BLaER1 treated with 17β-estradiol and CSF1 and Interleukin-3, amounts not matched to agents 10 nM and 100 nM (cell line): ENCODE measurements at regions not wholly inside any gene's neighbourhood (a gene's known extent, or its start where the extent isn't known, plus 50 kb on each side); places are given as distances from the start of the nearest gene placed in this dataset.

Source experiments
- H3K27ac ChIP-seq, 11 experiments: shearing (Covaris generic); formaldehyde crosslinking; 2 replicates each; pipeline ENCODE4 v1.8.1; 2022
- H3K27me3 ChIP-seq, 11 experiments: shearing (Covaris generic); formaldehyde crosslinking; 2 replicates each; pipeline ENCODE4 v1.8.1; 2022
- H3K36me3 ChIP-seq, 11 experiments: shearing (Covaris generic); formaldehyde crosslinking; 2 replicates each; pipeline ENCODE4 v1.8.1; 2022
- H3K4me1 ChIP-seq, 10 experiments: shearing (Covaris generic); formaldehyde crosslinking; 2 replicates each; pipeline ENCODE4 v1.8.1; 2022
- H3K4me2 ChIP-seq, 11 experiments: shearing (Covaris generic); formaldehyde crosslinking; 2 replicates each; pipeline ENCODE4 v1.8.1; 2022
- H3K4me3 ChIP-seq, 10 experiments: shearing (Covaris generic); formaldehyde crosslinking; 2 replicates each; pipeline ENCODE4 v1.8.1; 2022
- H3K9ac ChIP-seq, 11 experiments: shearing (Covaris generic); formaldehyde crosslinking; 2 replicates each; pipeline ENCODE4 v1.8.1; 2022
- H3K9me3 ChIP-seq, 11 experiments: shearing (Covaris generic); formaldehyde crosslinking; replicated peaks in 1 of 11; 2 replicates each; pipeline ENCODE4 v1.8.1; 2022
- H4K20me1 ChIP-seq, 11 experiments: shearing (Covaris generic); formaldehyde crosslinking; 2 replicates each; pipeline ENCODE4 v1.8.1; 2022
- Cebpa-rat ChIP-seq, 11 experiments: shearing (Covaris generic); IDR thresholded peaks; 2 replicates each; pipeline ENCODE4 v1.8.1; 2022

DNA sequence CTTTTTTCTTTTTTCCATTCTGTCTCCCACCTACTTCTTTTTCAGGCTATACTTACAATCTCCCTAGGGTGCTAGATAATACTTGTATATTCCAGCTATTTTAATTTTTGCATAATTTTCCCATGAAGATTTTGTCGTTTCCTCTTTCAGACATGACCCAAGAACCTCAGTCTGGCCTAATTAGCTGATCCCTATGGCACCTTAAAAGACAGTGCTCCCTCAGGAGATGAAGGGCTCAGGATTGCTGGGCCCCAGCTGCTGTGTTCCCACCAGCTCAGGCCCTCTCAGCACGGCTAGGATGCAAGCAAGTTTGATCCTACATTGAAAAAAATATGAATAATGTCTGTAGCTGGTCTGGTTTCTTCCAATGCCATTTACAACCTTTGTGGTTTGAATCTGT lies 55.0 kb upstream of the RGS5 start:
- no peaks in the 10 kb centered on the region for H3K4me1 ChIP-seq
- H4K20me1 ChIP-seq, result no peaks in the 10 kb centered on the region
- no peak overlapping the region for H3K9ac ChIP-seq
- H3K9me3 ChIP-seq, result peaks cover 0 to 2% (median 0%) of the 10 kb centered on the region in 11 experiments; a peak in 1 of 22 replicates
- H3K36me3 ChIP-seq, result no peaks in the 10 kb centered on the region
- TF ChIP-seq Cebpa-rat (IDR thresholded peaks at IDR 0.05), result no peak
- no peak overlapping the region for H3K4me3 ChIP-seq
- H3K27me3 ChIP-seq, result no peaks in the 10 kb centered on the region
- no peak overlapping the region for H3K27ac ChIP-seq
- no peak overlapping the region for H3K4me2 ChIP-seq

DNA sequence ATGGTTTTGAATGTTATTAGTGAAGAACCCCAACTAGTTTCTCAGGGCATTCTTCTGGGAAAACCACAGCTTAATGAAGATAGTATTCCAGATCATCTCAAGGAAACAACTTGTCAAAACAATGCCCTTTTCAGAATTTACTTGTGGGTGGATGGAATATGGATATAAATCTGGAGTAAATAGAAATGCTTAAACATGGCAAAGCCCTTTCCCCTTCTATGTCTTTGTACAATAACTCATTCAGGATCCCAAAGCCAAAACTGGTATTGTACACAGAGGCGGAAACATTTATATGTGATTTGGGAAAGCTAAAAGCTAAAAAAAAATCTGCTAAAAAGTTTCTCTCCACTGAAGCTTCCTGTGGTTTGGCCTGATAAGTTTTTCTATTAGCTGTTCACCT lies 55.5 kb upstream of the RGS5 start:
- TF ChIP-seq Cebpa-rat (IDR thresholded peaks at IDR 0.05), result no peak
- Histone ChIP-seq H3K9me3 (peaks cover 0 to 5% (median 0%) of the 10 kb centered on the region in 11 experiments; a peak in 1 of 22 replicates), H3K27me3 (no peaks in the 10 kb centered on the region), H3K4me1 (no peaks in the 10 kb centered on the region), H3K4me2 (no peak overlapping the region), H3K4me3 (no peak overlapping the region), H4K20me1 (no peaks in the 10 kb centered on the region), H3K9ac (no peak overlapping the region), H3K36me3 (no peaks in the 10 kb centered on the region), H3K27ac (no peak overlapping the region)

DNA sequence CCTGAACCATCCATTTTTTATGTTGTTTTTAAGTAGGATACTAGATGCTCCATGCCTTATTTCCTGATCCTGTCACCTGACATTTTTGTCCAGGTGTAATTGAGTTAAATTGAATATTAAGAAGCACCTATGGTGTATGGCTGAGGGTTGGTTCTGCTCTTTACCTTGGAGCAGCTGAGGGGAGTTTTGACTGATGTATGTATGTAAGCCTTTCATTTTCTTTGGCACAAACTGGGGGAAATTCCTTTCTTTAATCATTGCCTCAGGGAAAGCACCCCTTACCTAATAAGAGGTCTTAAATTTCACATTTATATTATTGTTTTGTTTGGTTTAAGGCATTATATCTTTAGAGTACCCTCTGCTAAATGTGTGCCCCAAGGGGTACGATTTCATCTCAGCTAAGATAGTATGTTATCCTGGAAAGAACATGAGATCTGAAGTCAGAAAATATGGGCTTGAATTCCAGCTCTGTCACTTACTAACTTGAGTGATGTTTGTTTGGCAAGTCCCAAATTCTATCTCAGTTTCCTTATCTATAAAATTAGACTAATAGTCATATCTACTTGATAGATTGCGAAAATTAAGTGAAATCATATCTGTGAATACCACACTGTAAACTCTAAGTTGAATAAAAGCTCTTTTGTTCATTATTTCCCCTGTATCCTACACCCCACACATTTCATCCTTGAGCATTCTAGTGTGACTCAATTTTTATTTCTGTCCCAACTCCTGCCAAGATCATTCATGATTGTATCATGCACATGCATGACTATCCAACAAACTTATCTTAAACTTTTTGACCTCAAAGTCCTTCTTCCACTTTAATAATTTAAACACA lies 57.7 kb upstream of the NUF2 start:
- no peak overlapping the region for H3K27ac ChIP-seq
- H4K20me1 ChIP-seq, result no peaks in the 10 kb centered on the region

DNA sequence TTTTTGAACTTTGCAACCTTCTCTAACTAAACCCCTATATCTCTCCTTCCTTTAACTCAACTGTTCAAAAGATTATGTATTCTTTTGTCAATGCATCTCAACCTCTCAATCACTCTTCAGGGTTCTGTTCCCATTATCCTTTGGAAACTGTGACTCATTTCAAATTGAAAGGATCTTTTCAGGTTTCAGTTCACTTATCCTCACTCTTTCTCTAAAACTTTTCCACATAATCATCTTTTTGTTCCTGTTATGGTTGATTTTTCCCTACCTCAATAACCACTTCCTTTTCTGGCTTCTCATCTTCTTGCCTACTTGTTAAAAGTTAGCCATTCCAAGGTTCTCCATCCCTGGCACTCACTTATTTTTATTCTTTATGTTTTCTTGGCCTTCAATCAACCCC lies 56.2 kb upstream of the NUF2 start:
- Histone ChIP-seq H3K9me3 (peaks cover 0 to 5% (median 0%) of the 10 kb centered on the region in 11 experiments; a peak in 1 of 22 replicates), H3K27ac (no peak overlapping the region), H3K36me3 (no peaks in the 10 kb centered on the region), H3K4me3 (no peak overlapping the region), H3K4me1 (peaks cover 0 to 15% (median 5%) of the 10 kb centered on the region in 10 experiments; a peak in 9 of 20 replicates), H4K20me1 (no peaks in the 10 kb centered on the region), H3K27me3 (0 out of 22 replicates have a peak, but pooled peaks cover 0 to 5% (median 0%) of the 10 kb centered on the region in 11 experiments), H3K9ac (no peak overlapping the region), H3K4me2 (peak overlapping the region in 6 of 11 experiments; percentile 15 to 56 (median 18); a peak in 8 of 22 replicates)
- TF ChIP-seq Cebpa-rat (IDR thresholded peaks at IDR 0.05), result no peak

More for the DNA sequence above, 57.7 kb upstream of the NUF2 start:
- Histone ChIP-seq H3K9ac (no peak overlapping the region), H3K4me2 (no peak overlapping the region), H3K4me3 (no peak overlapping the region), H3K36me3 (no peaks in the 10 kb centered on the region), H3K4me1 (peaks cover 0 to 15% (median 5%) of the 10 kb centered on the region in 10 experiments; a peak in 9 of 20 replicates), H3K9me3 (peaks cover 0 to 5% (median 0%) of the 10 kb centered on the region in 11 experiments; a peak in 1 of 22 replicates), H3K27me3 (0 out of 22 replicates have a peak, but pooled peaks cover 0 to 5% (median 0%) of the 10 kb centered on the region in 11 experiments)
- TF ChIP-seq Cebpa-rat (IDR thresholded peaks at IDR 0.05), result no peak

DNA sequence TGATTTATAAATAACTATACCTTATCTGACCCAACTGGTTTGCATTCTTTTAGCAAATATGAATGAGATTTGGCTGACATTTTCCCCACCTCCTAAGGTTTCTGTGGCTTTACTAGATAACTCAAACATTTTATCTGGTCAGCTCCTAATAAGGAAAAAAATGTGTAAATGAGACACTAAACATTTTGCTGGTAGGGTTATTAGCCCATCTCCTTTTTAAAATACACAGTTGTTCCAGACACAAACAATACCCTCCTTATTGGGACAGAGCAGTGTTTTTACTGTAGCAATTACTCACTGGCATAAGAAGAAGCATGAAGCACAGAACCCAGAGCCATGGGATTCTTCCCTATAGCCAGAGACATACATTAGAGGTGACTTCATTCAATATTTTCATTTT lies 53.8 kb upstream of the NUF2 start:
- Histone ChIP-seq H3K36me3 (no peaks in the 10 kb centered on the region), H3K27me3 (0 out of 22 replicates have a peak, but pooled peaks cover 0 to 5% (median 0%) of the 10 kb centered on the region in 11 experiments), H4K20me1 (no peaks in the 10 kb centered on the region), H3K27ac (no peak overlapping the region), H3K4me3 (no peak overlapping the region), H3K4me2 (no peak overlapping the region), H3K4me1 (peaks cover 0 to 15% (median 5%) of the 10 kb centered on the region in 10 experiments; a peak in 9 of 20 replicates), H3K9ac (no peak overlapping the region), H3K9me3 (0 out of 22 replicates have a peak, but pooled peaks cover 0 to 3% (median 0%) of the 10 kb centered on the region in 11 experiments)
- no peak for TF ChIP-seq Cebpa-rat (IDR thresholded peaks at IDR 0.05)

DNA sequence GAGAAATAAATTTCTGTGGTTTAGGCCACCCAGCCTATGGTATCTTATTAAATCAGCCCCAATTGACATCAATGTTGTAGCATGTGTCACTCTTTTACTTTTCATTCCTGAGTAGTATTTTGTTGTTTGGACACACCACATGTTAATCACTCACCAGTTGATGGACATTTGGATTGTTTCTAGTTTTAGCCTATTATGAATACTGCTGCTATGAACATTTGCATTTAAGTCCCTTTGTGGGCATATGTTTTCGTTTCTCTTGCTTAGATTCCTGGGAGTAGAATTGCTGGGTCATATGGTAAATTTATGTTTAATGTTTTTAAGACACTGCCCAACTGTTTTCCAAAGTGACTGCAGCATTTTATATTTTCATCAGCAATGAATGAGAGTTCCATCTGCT lies 50.2 kb upstream of the NUF2 start:
- Histone ChIP-seq H4K20me1 (no peaks in the 10 kb centered on the region), H3K9ac (no peak overlapping the region), H3K36me3 (peaks cover 0 to 3% (median 0%) of the 10 kb centered on the region in 11 experiments; a peak in 6 of 22 replicates), H3K4me1 (no peaks in the 10 kb centered on the region), H3K4me2 (no peak overlapping the region), H3K27ac (no peak overlapping the region), H3K4me3 (no peak overlapping the region), H3K27me3 (0 out of 22 replicates have a peak, but pooled peaks cover 0 to 5% (median 0%) of the 10 kb centered on the region in 11 experiments), H3K9me3 (peaks cover 0 to 3% (median under 1%) of the 10 kb centered on the region in 11 experiments; a peak in 7 of 22 replicates)
- TF ChIP-seq Cebpa-rat (IDR thresholded peaks at IDR 0.05), result no peak
